Endothelial cell of umbilical vein (primary cell): ENCODE measurements at regions not wholly inside any gene's neighbourhood (a gene's known extent, or its start where the extent isn't known, plus 50 kb on each side); places are given as distances from the start of the nearest gene placed in this dataset.

Experiments used
- BruUV-seq: library from RNA; stranded (reverse); fragments of 400-500 nt; replicated peaks from 2 replicates; lab custom pipeline; 2021; lab: Mats Ljungman, UMichigan
- CTCF ChIA-PET: fragments of 300-600, 350-600 bp; sonication (Branson Sonifier 250); formaldehyde crosslinking; loops from one replicate; lab custom pipeline; 2021; ENCODE audit warnings: antibody characterized with exemption, inconsistent platforms; lab: Charles Lee
- POLR2A ChIA-PET: fragments of 300-600, 350-600 bp; sonication (Branson Sonifier 250); formaldehyde crosslinking; loops from one replicate; lab custom pipeline; 2021; ENCODE audit warnings: antibody characterized with exemption, inconsistent platforms; lab: Charles Lee
- DNase-seq: peaks from one replicate; pipeline ENCODE4 v3.0.0-alpha.2; 2011; ENCODE audit warnings: low read depth, low spot score
- FAIRE-seq: peaks from 2 replicates; lab custom pipeline; 2011; peaks lifted over from hg19 to GRCh38; lab: Jason Lieb, UNC
- H2AFZ ChIP-seq: 2 replicates; pipeline ENCODE4 v1.6.0; 2012; ENCODE audit warnings: low read depth, low read length, control low read depth, inconsistent platforms
- H3K27ac ChIP-seq: 2 replicates; pipeline ENCODE4 v1.5.1; 2011; ENCODE audit warnings: low read depth, mild to moderate bottlenecking, control low read depth, low read length, moderate library complexity; ENCODE audit not compliant: insufficient read depth
- H3K27me3 ChIP-seq, 2 experiments: 2 replicates each; pipeline versions ENCODE4 v1.6.0 to v1.6.1; 2011; ENCODE audit warnings: low read length in 2 of 2, mixed read lengths in 1 of 2; ENCODE audit not compliant: control insufficient read depth in 2 of 2, insufficient read depth in 2 of 2
- H3K36me3 ChIP-seq, 2 experiments: 2 replicates in 1 of 2; 3 replicates in 1 of 2; pipeline ENCODE4 v1.5.1; 2011; ENCODE audit warnings: low read length in 2 of 2, mild to moderate bottlenecking in 1 of 2, moderate library complexity in 1 of 2; ENCODE audit not compliant: control insufficient read depth in 2 of 2, insufficient read depth in 2 of 2; ENCODE audit errors: extremely low read depth in 1 of 2
- H3K4me1 ChIP-seq: 3 replicates; pipeline ENCODE4 v1.5.1; 2011; ENCODE audit warnings: mild to moderate bottlenecking, low read length; ENCODE audit not compliant: control insufficient read depth, insufficient read depth; ENCODE audit errors: extremely low read depth
- H3K4me2 ChIP-seq: 2 replicates; pipeline ENCODE4 v1.6.1; 2011; ENCODE audit warnings: low read length, control low read depth, mixed read lengths; ENCODE audit not compliant: insufficient read depth
- H3K4me3 ChIP-seq, 3 experiments: fragments of 200-600 bp in 1 of 3; sonication (generic), shearing (Covaris generic) in 1 of 3; replicated peaks in 1 of 3; 2 replicates each; pipeline ENCODE4 v1.5.1; 2011 to 2016; ENCODE audit warnings: control low read depth in 3 of 3, low read length in 3 of 3, mild to moderate bottlenecking in 2 of 3, inconsistent platforms in 1 of 3, low read depth in 1 of 3, moderate library complexity in 1 of 3; ENCODE audit not compliant: insufficient read depth in 1 of 3
- H3K79me2 ChIP-seq: 2 replicates; pipeline ENCODE4 v1.6.0; 2012; ENCODE audit warnings: low read length, inconsistent platforms; ENCODE audit not compliant: control insufficient read depth, insufficient read depth
- H3K9ac ChIP-seq: replicated peaks from 2 replicates; pipeline ENCODE3; 2011; ENCODE audit warnings: low read length, control low read depth; ENCODE audit not compliant: insufficient read depth; ENCODE audit errors: extremely low read depth
- H3K9me1 ChIP-seq: replicated peaks from 3 replicates; pipeline ENCODE4 v1.6.0; 2011; ENCODE audit warnings: mild to moderate bottlenecking, low read length; ENCODE audit not compliant: control insufficient read depth, insufficient read depth; ENCODE audit errors: extremely low read depth
- H3K9me3 ChIP-seq: replicated peaks from 2 replicates; pipeline ENCODE4 v1.5.1; 2012; ENCODE audit warnings: low read length, inconsistent platforms; ENCODE audit not compliant: control insufficient read depth, insufficient read depth
- H4K20me1 ChIP-seq: replicated peaks from 2 replicates; pipeline ENCODE3; 2011; ENCODE audit warnings: mild to moderate bottlenecking, low read length; ENCODE audit not compliant: control insufficient read depth, insufficient read depth; ENCODE audit errors: extremely low read depth
- CTCF ChIP-seq, 2 donors: IDR thresholded peaks; 1 replicate in 1 of 2; 2 replicates in 1 of 2; pipeline ENCODE4 v1.5.1; 2011; ENCODE audit warnings: low read length in 2 of 2, mild to moderate bottlenecking in 2 of 2, moderate library complexity in 2 of 2, control low read depth in 1 of 2, inconsistent platforms in 1 of 2, low read depth in 1 of 2; ENCODE audit not compliant: insufficient read depth in 1 of 2; ENCODE audit errors: extremely low read depth in 1 of 2
- EZH2 ChIP-seq: IDR thresholded peaks from 2 replicates; pipeline ENCODE4 v1.6.1; 2012; ENCODE audit warnings: borderline replicate concordance, low read depth, mild to moderate bottlenecking, moderate library complexity, low read length, inconsistent platforms; ENCODE audit not compliant: severe bottlenecking
- FOS ChIP-seq: IDR thresholded peaks from 2 replicates; pipeline ENCODE4 v1.6.1; 2011; ENCODE audit warnings: mild to moderate bottlenecking, low read length, moderate library complexity, borderline replicate concordance; ENCODE audit not compliant: insufficient read depth
- GATA2 ChIP-seq: IDR thresholded peaks from 2 replicates; pipeline ENCODE4 v1.7.0; 2011; ENCODE audit warnings: low read depth, mild to moderate bottlenecking, moderate library complexity, mixed read lengths, low read length; ENCODE audit not compliant: insufficient read length, insufficient read depth
- JUN ChIP-seq: IDR thresholded peaks from 2 replicates; pipeline ENCODE4 v1.6.1; 2011; ENCODE audit warnings: borderline replicate concordance, low read depth; ENCODE audit not compliant: insufficient read length, insufficient read depth
- MAX ChIP-seq: IDR thresholded peaks from 2 replicates; pipeline ENCODE4 v1.6.1; 2011; ENCODE audit not compliant: insufficient read depth, insufficient read length
- MYC ChIP-seq: IDR thresholded peaks from one replicate; pipeline ENCODE4 v1.6.1; 2011; ENCODE audit warnings: mild to moderate bottlenecking, low read depth, low read length
- POLR2A ChIP-seq: IDR thresholded peaks from 2 replicates; pipeline ENCODE4 v1.6.1; 2012; ENCODE audit warnings: low read depth, mild to moderate bottlenecking, control low read depth, low read length
- POLR2AphosphoS5 ChIP-seq: IDR thresholded peaks from 2 replicates; pipeline ENCODE4 v1.6.1; 2012; ENCODE audit warnings: low read depth, mild to moderate bottlenecking, control low read depth, low read length, moderate library complexity; ENCODE audit not compliant: insufficient read depth
- dilution Hi-C: fragments of 300-500 bp; cut with MboI; formaldehyde crosslinking; loops from one replicate; pipeline ENCODE4 v1.15.0; 2019; ENCODE audit warnings: low sequenced_read_pairs; ENCODE audit not compliant: extremely low pct_ligation_motif_present
- intact Hi-C: fragments of 100-400 bp; cut with micrococcal nuclease; formaldehyde crosslinking; loops from one replicate; pipeline ENCODE4 v1.10.0; 2022

- CTCF ChIA-PET = no interaction called here
- dilution Hi-C loops (no loop called here), intact Hi-C loops (no loop called here)
- Histone ChIP-seq H3K79me2 (no peaks in the 10 kb centered on the region), H3K4me1 (no peaks in the 10 kb centered on the region), H3K9me3 (no peaks in the 10 kb centered on the region), H2AFZ (no peak overlapping the region), H3K4me3 (no peak overlapping the region), H3K36me3 (no peaks in the 10 kb centered on the region), H3K9me1 (no peaks in the 10 kb centered on the region), H4K20me1 (no peaks in the 10 kb centered on the region), H3K27me3 (peaks cover 2 to 18% of the 10 kb centered on the region in 2 experiments), H3K4me2 (no peak overlapping the region), H3K9ac (no peak overlapping the region), H3K27ac (no peak overlapping the region)
- DNase-seq (no peak), FAIRE-seq (no peak)
- no TSS peak for BruUV-seq
- TF ChIP-seq EZH2 = no peak
- no peak for TF ChIP-seq MYC
- TF ChIP-seq GATA2 = no peak
- TF ChIP-seq MAX = no peak
- TF ChIP-seq JUN = no peak
- TF ChIP-seq POLR2A = no peak
- TF ChIP-seq CTCF (IDR thresholded peaks at IDR 0.05; ENCODE audit: extremely low read depth in 1 of 2, insufficient read depth in 1 of 2, low read depth in 1 of 2, low read length in 2 of 2) = no peak
- no peak for TF ChIP-seq POLR2AphosphoS5
- no peak for TF ChIP-seq FOS
- POLR2A ChIA-PET = no interaction called here
These were observed 147.5 kb upstream of the TBCA start for GRCh38 chr5:77923666-77924065.
